Mucosa of descending colon (tissue), 3 donors: ENCODE measurements at regions not wholly inside any gene's neighbourhood (a gene's known extent, or its start where the extent isn't known, plus 50 kb on each side); places are given as distances from the start of the nearest gene placed in this dataset.

Experiments
- ATAC-seq: fragments of 200-7000 bp; cut with Tn5 transposase; one replicate; pipeline ENCODE4 v1.9.1; 2020; ENCODE audit warnings: mild to moderate bottlenecking, moderate library complexity
- DNase-seq, 3 donors: peaks; one replicate each; pipeline ENCODE4 v3.0.0-alpha.2; 2020
- H3K36me3 ChIP-seq: fragments of 200-600 bp; one replicate; pipeline ENCODE4 v1.8.0; 2021; ENCODE audit warnings: low read depth, mild to moderate bottlenecking
- H3K4me1 ChIP-seq: fragments of 200-600 bp; one replicate; pipeline ENCODE4 v1.8.0; 2021; ENCODE audit warnings: low read depth, mild to moderate bottlenecking
- H3K4me3 ChIP-seq: fragments of 200-600 bp; one replicate; pipeline ENCODE4 v1.8.0; 2021; ENCODE audit warnings: mild to moderate bottlenecking
- H3K9me3 ChIP-seq: fragments of 200-600 bp; one replicate; pipeline ENCODE4 v1.8.0; 2021; ENCODE audit warnings: mild to moderate bottlenecking
- intact Hi-C, 2 donors: fragments of 100-400 bp; cut with DNase I in 1 of 2; cut with micrococcal nuclease in 1 of 2; formaldehyde crosslinking; loops; one replicate each; pipeline versions ENCODE4 v1.11.0 to v1.11.1; 2022; cut with DNase I, micrococcal nuclease
- TF ChIP-seq, protein P1 (sequence below): fragments of 200-600 bp; IDR thresholded peaks from one replicate; pipeline ENCODE4 v1.8.0; 2022; ENCODE audit warnings: antibody characterized with exemption, mild to moderate bottlenecking
- donor health status: DM: no; HTN: no; CAD: no; lungs with moderate emphysema.
- donor health status: DM: no; HTN: no; CAD: no.
- donor health status: DM: no; HTN: yes; CAD: no.

DNA sequence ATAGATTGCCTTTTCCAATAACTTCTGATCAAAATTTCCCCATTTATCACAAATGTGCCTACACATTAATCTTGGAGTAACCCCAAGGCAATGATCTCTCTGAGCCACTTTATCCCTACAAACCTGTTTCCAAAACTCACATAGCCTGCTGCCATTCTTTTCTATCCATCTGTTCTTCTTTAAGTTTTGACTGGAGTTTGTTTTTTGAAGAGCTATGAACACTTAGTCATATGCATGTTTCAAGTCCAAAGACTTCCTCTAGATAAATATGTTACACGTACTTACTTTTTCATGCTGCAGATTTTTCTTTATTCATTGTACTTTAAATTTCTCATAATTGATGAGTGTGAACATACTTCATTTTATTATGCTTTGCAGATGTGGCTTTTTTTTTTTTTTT, 488.9 kb upstream of the CITED2 start:
- Histone ChIP-seq H3K9me3 (no peaks in the 10 kb centered on the region), H3K4me3 (no peak overlapping the region), H3K36me3 (no peaks in the 10 kb centered on the region), H3K4me1 (no peaks in the 10 kb centered on the region)
- intact Hi-C loops = no loop called here
- DNase-seq = no peak
- ATAC-seq = no peak
- TF ChIP-seq, protein P1, sequence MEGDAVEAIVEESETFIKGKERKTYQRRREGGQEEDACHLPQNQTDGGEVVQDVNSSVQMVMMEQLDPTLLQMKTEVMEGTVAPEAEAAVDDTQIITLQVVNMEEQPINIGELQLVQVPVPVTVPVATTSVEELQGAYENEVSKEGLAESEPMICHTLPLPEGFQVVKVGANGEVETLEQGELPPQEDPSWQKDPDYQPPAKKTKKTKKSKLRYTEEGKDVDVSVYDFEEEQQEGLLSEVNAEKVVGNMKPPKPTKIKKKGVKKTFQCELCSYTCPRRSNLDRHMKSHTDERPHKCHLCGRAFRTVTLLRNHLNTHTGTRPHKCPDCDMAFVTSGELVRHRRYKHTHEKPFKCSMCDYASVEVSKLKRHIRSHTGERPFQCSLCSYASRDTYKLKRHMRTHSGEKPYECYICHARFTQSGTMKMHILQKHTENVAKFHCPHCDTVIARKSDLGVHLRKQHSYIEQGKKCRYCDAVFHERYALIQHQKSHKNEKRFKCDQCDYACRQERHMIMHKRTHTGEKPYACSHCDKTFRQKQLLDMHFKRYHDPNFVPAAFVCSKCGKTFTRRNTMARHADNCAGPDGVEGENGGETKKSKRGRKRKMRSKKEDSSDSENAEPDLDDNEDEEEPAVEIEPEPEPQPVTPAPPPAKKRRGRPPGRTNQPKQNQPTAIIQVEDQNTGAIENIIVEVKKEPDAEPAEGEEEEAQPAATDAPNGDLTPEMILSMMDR = no peak

DNA sequence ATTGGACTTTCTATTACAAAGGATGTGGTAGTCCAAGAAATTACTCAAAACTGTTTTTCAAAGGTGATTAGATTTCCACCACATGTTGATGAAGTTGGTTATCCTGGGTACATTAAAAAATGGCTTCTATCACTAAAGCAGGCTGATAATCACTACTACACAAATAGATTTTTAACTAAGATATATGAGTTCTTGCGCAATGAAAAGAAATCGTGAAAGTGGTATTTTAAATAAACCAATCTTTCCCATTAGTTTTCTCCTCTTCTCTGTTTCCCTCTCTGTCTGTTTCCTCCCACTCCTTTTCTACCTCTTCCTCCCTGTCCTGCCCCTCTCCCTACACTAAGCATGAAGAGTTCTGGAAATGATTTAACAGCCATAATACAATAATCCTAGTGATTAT, 487.9 kb upstream of the CITED2 start:
- TF ChIP-seq, protein P1 = no peak
- intact Hi-C loops = no loop called here

DNA sequence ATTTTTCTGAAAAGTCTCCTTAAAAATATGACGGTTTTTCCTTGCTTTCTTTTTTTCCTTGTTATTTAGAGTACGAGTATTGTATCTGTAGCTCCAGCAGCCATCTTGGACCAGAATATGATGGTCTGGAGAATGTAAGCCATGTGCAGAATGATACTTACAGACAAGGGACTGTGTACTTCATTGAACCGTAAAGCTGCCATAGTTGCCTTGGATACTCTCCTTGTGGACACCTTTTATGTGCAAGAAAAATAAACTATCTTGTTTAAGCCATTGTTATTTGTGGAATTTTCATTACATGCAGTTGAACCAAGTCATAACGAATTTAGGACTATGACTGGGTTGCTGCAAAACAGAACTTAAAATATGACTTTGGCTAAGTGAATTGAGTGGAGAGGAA, 485.8 kb upstream of the CITED2 start:
- intact Hi-C loops = no loop called here
- Histone ChIP-seq H3K9me3 (no peaks in the 10 kb centered on the region), H3K36me3 (no peaks in the 10 kb centered on the region), H3K4me3 (no peak overlapping the region), H3K4me1 (no peaks in the 10 kb centered on the region)
- TF ChIP-seq, protein P1 = no peak
- ATAC-seq = no peak
- DNase-seq = no peak

More for the DNA sequence above, 487.9 kb upstream of the CITED2 start:
- ATAC-seq (no peak), DNase-seq (no peak)
- H3K4me3 ChIP-seq = no peak overlapping the region
- no peaks in the 10 kb centered on the region for H3K4me1 ChIP-seq
- H3K36me3 ChIP-seq = no peaks in the 10 kb centered on the region
- no peaks in the 10 kb centered on the region for H3K9me3 ChIP-seq

DNA sequence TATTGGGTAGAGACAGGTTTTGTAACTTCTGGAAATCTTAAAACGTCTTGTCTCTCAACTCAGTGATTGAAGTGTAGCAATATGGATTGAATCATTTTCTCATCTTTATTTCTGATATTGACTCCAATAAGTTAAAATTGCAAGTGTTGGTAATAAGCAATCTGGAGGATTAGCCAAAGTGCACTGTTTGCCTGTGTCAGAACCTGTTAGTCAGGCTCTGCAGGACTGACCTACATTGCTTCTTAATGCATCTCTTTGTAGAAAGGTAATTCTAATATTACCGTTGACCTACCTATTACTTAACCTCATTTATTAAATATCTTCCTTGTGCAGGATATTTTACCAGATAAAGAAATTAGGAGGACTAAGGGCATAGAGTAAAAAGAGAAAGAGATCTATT, 484.0 kb upstream of the CITED2 start:
- Histone ChIP-seq H3K36me3 (no peaks in the 10 kb centered on the region), H3K4me3 (no peak overlapping the region), H3K9me3 (no peaks in the 10 kb centered on the region), H3K4me1 (peaks cover 10% of the 10 kb centered on the region)
- ATAC-seq (no peak), DNase-seq (no peak)
- intact Hi-C loops = loop anchor here in 1 of 2 donors (10.0 kb wide), 1 partner anchor 484 kb away; the partner anchor contains the start of gene CITED2
- TF ChIP-seq, protein P1 = no peak

DNA sequence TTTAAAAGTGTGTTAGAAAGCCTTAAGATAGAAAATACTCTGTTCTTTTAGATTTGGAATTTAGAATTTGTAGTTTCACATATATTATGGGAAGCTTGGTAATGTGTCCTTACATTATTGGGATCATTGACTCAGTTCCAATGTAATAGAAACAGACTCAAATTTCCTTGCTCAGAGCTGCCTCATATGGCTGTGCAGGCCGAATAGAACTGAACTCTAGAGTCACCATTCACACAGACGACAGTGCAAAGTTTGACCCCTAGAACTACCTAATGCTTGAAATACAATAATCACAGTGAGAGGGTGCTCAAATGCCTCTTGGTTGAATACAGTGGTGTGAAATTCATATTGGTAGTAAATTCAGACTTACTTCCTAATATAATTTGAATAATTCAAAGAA, 482.7 kb upstream of the CITED2 start:
- no peaks in the 10 kb centered on the region for H3K9me3 ChIP-seq
- H3K36me3 ChIP-seq = no peaks in the 10 kb centered on the region
- no peak for DNase-seq
- ATAC-seq = no peak
- TF ChIP-seq, protein P1 = no peak
- intact Hi-C loops = loop anchor here in 1 of 2 donors (10.0 kb wide), 1 partner anchor 482 kb away; the partner anchor contains the start of gene CITED2
- H3K4me1 ChIP-seq = peaks cover 12% of the 10 kb centered on the region
- H3K4me3 ChIP-seq = no peak overlapping the region

DNA sequence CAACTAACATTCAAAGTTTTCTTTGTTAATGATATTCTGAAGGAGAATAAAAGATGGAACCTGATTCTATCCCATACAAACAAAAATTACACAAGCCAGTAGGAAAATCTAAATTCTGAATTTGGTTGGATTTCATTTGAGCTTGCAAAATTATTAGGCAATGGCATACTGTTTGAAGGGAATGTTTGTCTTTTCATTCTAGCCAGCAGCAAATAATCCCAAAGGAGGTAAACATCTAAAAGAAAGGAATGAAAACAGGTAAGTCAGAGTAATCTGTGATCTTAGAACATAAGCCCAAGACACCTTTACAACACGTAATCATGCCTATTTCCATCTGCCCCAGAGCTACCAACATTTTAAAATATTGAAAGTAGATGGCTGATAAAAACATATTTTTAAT, 482.1 kb upstream of the CITED2 start:
- DNase-seq (no peak), ATAC-seq (no peak)
- TF ChIP-seq, protein P1 = no peak
- no peaks in the 10 kb centered on the region for H3K36me3 ChIP-seq
- no peaks in the 10 kb centered on the region for H3K9me3 ChIP-seq
- H3K4me3 ChIP-seq = no peak overlapping the region
- peaks cover 18% of the 10 kb centered on the region for H3K4me1 ChIP-seq
- intact Hi-C loops = loop anchor here in 1 of 2 donors (10.0 kb wide), 1 partner anchor 482 kb away; the partner anchor contains the start of gene CITED2
